Spleen (tissue), 7 donors: ENCODE measurements at regions not wholly inside any gene's neighbourhood (a gene's known extent, or its start where the extent isn't known, plus 50 kb on each side); places are given as distances from the start of the nearest gene placed in this dataset.

Experiments used
- POLR2A ChIP-seq, 3 donors: fragments of 450-650 bp; IDR thresholded peaks; one replicate each; pipeline ENCODE4 v1.5.1; 2017; ENCODE audit warnings: antibody characterized with exemption in 3 of 3, mild to moderate bottlenecking in 1 of 3
- POLR2AphosphoS5 ChIP-seq, 3 donors: sonication (generic); formaldehyde crosslinking; IDR thresholded peaks; one replicate each; pipeline ENCODE4 v1.5.1; 2017; ENCODE audit warnings: antibody characterized with exemption in 3 of 3
- TF ChIP-seq, protein P1 (sequence below), 11 experiments: fragments of 200-600 bp in 7 of 11; fragments of 450-650 bp in 4 of 11; sonication (generic) in 4 of 11; IDR thresholded peaks in 8 of 11; conservative IDR thresholded peaks in 3 of 11; 1 replicate in 7 of 11; 2 replicates in 4 of 11; pipeline versions ENCODE4 v1.4.0 to v1.8.0; 2016 to 2021; ENCODE audit warnings: antibody characterized with exemption in 11 of 11, inconsistent platforms in 4 of 11, mild to moderate bottlenecking in 1 of 11
- donor health status: DM: no; HTN: no; CAD: no; lungs with moderate emphysema.
- donor health status: DM: no; HTN: no; CAD: no.
- donor health status: DM: no; HTN: no; CAD: no.

DNA sequence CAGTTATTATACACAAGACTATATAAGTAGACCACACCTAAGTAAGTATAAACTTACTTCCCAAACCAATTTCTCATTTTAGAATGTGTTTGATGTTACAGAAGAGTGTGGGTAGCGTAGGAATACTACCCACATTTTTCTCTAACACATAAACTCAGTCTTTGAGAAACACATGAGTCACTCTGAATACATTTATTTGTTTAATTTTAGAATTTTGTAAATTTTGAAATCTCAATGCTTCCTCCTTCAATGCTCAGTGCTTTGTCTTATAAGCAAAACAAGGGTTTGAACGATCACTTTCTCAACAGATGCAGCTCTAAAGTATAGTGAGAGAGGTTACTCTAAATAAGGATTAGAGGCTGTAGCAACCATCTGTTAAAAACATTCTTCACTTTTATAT is 700.8 kb downstream of the SI start:
- TF ChIP-seq, protein P1, sequence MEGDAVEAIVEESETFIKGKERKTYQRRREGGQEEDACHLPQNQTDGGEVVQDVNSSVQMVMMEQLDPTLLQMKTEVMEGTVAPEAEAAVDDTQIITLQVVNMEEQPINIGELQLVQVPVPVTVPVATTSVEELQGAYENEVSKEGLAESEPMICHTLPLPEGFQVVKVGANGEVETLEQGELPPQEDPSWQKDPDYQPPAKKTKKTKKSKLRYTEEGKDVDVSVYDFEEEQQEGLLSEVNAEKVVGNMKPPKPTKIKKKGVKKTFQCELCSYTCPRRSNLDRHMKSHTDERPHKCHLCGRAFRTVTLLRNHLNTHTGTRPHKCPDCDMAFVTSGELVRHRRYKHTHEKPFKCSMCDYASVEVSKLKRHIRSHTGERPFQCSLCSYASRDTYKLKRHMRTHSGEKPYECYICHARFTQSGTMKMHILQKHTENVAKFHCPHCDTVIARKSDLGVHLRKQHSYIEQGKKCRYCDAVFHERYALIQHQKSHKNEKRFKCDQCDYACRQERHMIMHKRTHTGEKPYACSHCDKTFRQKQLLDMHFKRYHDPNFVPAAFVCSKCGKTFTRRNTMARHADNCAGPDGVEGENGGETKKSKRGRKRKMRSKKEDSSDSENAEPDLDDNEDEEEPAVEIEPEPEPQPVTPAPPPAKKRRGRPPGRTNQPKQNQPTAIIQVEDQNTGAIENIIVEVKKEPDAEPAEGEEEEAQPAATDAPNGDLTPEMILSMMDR (IDR thresholded peaks at IDR 0.05 in 8 of 11, conservative IDR thresholded peaks at IDR 0.05 in 3 of 11) = no peak
- TF ChIP-seq POLR2A (IDR thresholded peaks at IDR 0.05) (no peak), POLR2AphosphoS5 (IDR thresholded peaks at IDR 0.05) (no peak)
